ENCODE measurements at regions not wholly inside any gene's neighbourhood (a gene's known extent, or its start where the extent isn't known, plus 50 kb on each side); places are given as distances from the start of the nearest gene placed in this dataset.

GRCh38 chr10:62577666-62578291 is 203.6 kb downstream of the ZNF365 start:
- TF ChIP-seq CTCF (IDR thresholded peaks at IDR 0.05) = no peak
- no peak for TF ChIP-seq POLR2A (IDR thresholded peaks at IDR 0.05)

Data from Peyer's patch (tissue), 4 donors.